ENCODE measurements at regions not wholly inside any gene's neighbourhood (a gene's known extent, or its start where the extent isn't known, plus 50 kb on each side); places are given as distances from the start of the nearest gene placed in this dataset.
"Not testable (repeated sequence)": the region's sequence is repeated elsewhere in the genome, so short reads cannot be mapped to it uniquely, and the experiment has no call there.

DNA sequence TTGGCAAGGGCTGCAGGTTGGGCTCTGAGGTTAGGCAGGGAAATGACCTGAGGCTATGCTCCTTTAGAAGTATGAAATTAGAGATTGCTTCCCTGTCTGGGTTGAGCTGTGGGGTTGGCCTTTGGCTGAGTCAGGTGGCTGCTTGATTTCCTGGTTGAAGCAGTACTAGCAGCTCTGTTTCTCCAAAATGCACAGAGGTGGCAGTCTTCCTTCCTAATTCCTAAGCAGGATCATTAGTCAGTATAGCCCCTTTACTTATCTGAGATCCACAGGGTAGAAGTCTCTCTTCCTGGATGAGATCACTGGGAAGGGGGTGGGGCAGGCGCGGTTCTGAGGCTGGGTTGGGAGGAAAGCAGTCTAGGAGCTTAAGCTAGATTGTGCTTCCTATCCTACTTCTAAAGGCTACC, 1917.5 kb downstream of the LRRC4C start:
- no peaks in the 10 kb centered on the region for H3F3A ChIP-seq (ENCODE audit: insufficient read depth, low read length)
- no peak overlapping the region for H3K27ac ChIP-seq (ENCODE audit: low read depth, low read length, poor library complexity, severe bottlenecking)

DNA sequence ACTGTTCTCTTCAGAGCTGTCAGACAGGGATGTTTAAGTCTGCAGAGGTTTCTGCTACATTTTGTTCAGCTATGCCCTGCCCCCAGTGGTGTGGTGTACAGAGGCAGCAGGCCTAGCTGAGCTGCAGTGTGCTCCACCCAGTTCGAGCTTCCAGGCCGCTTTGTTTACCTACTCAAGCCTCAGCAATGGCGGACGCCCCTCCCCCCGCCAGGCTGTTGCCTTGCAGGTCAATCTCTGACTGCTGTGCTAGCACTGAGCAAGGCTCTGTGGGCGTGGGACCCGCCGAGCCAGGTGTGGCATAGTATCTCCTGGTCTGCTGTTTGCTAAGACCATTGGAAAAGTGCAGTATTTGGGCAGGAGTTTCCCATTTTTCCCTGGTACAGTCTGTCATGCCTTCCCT, 1923.1 kb downstream of the LRRC4C start:
- H2AFZ ChIP-seq (ENCODE audit: low read length); H3K9me2 ChIP-seq (ENCODE audit: low read depth, low read length); H3F3A ChIP-seq (ENCODE audit: insufficient read depth, low read length); H3K4me3 ChIP-seq (ENCODE audit: low read depth, low read length, poor library complexity, severe bottlenecking); H3K4me2 ChIP-seq (ENCODE audit: low read length); H3K27me3 ChIP-seq (ENCODE audit: insufficient read depth, low read length); H3K79me2 ChIP-seq (ENCODE audit: insufficient read depth, low read length); H3K4me1 ChIP-seq (ENCODE audit: insufficient read depth, low read length, severe bottlenecking); H4K20me1 ChIP-seq (ENCODE audit: insufficient read depth, low read length); H3K36me3 ChIP-seq (ENCODE audit: insufficient read depth, low read length); H3K9me3 ChIP-seq (ENCODE audit: low read length); H3K9ac ChIP-seq (ENCODE audit: low read length); H3K27ac ChIP-seq (ENCODE audit: low read depth, low read length, poor library complexity, severe bottlenecking): not testable (repeated sequence)

More for the DNA sequence above, 1917.5 kb downstream of the LRRC4C start:
- no peak overlapping the region for H3K4me2 ChIP-seq (ENCODE audit: low read length)
- no peaks in the 10 kb centered on the region for H3K79me2 ChIP-seq (ENCODE audit: insufficient read depth, low read length)
- no peaks in the 10 kb centered on the region for H3K9me2 ChIP-seq (ENCODE audit: low read depth, low read length)
- H3K9ac ChIP-seq (ENCODE audit: low read length), result no peak overlapping the region
- H3K9me3 ChIP-seq (ENCODE audit: low read length), result no peaks in the 10 kb centered on the region
- H3K4me3 ChIP-seq (ENCODE audit: low read depth, low read length, poor library complexity, severe bottlenecking), result no peak overlapping the region
- TF ChIP-seq, protein P1, sequence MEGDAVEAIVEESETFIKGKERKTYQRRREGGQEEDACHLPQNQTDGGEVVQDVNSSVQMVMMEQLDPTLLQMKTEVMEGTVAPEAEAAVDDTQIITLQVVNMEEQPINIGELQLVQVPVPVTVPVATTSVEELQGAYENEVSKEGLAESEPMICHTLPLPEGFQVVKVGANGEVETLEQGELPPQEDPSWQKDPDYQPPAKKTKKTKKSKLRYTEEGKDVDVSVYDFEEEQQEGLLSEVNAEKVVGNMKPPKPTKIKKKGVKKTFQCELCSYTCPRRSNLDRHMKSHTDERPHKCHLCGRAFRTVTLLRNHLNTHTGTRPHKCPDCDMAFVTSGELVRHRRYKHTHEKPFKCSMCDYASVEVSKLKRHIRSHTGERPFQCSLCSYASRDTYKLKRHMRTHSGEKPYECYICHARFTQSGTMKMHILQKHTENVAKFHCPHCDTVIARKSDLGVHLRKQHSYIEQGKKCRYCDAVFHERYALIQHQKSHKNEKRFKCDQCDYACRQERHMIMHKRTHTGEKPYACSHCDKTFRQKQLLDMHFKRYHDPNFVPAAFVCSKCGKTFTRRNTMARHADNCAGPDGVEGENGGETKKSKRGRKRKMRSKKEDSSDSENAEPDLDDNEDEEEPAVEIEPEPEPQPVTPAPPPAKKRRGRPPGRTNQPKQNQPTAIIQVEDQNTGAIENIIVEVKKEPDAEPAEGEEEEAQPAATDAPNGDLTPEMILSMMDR (IDR thresholded peaks at IDR 0.05; ENCODE audit: low read length), result no peak
- no peak for TF ChIP-seq EZH2 (IDR thresholded peaks at IDR 0.05; ENCODE audit: borderline replicate concordance, low read length)
- H2AFZ ChIP-seq (ENCODE audit: low read length), result no peak overlapping the region
- no peaks in the 10 kb centered on the region for H4K20me1 ChIP-seq (ENCODE audit: insufficient read depth, low read length)
- no peaks in the 10 kb centered on the region for H3K36me3 ChIP-seq (ENCODE audit: insufficient read depth, low read length)
- H3K4me1 ChIP-seq (ENCODE audit: insufficient read depth, low read length, severe bottlenecking), result no peaks in the 10 kb centered on the region
- H3K27me3 ChIP-seq (ENCODE audit: insufficient read depth, low read length), result no peaks in the 10 kb centered on the region
